NT2/D1 (cell line): ENCODE measurements at regions not wholly inside any gene's neighbourhood (a gene's known extent, or its start where the extent isn't known, plus 50 kb on each side); places are given as distances from the start of the nearest gene placed in this dataset.

Experiments used
- SUZ12 ChIP-seq: IDR thresholded peaks from 2 replicates; pipeline ENCODE4 v1.6.1; 2011; ENCODE audit not compliant: insufficient read length, insufficient read depth; ENCODE audit errors: extremely low read depth
- YY1 ChIP-seq: IDR thresholded peaks from 2 replicates; pipeline ENCODE4 v1.6.1; 2011; ENCODE audit not compliant: insufficient read length, insufficient read depth

GRCh38 chr14:84519836-84520235 is 1010.1 kb upstream of the FLRT2 start:
- TF ChIP-seq YY1 (no peak), SUZ12 (no peak)
